ENCODE measurements at regions not wholly inside any gene's neighbourhood (a gene's known extent, or its start where the extent isn't known, plus 50 kb on each side); places are given as distances from the start of the nearest gene placed in this dataset.

- Histone ChIP-seq H2AFZ (ENCODE audit: low read length) (no peak overlapping the region), H3F3A (ENCODE audit: low read depth) (no peaks in the 10 kb centered on the region), H3K9me2 (replicated peaks; ENCODE audit: low read depth, low read length) (no peaks in the 10 kb centered on the region), H3K9ac (ENCODE audit: low read depth, low read length, poor library complexity, severe bottlenecking) (no peak overlapping the region), H3K4me2 (ENCODE audit: low read depth, low read length, poor library complexity, severe bottlenecking) (no peak overlapping the region), H3K4me3 (ENCODE audit: low read length, poor library complexity, severe bottlenecking) (no peak overlapping the region), H3K4me1 (ENCODE audit: insufficient read depth, low read length, poor library complexity, severe bottlenecking) (no peaks in the 10 kb centered on the region), H3K27me3 (ENCODE audit: insufficient read depth, low read length, poor library complexity, severe bottlenecking) (no peaks in the 10 kb centered on the region), H3K79me2 (ENCODE audit: insufficient read depth, low read length) (no peaks in the 10 kb centered on the region), H3K36me3 (ENCODE audit: insufficient read depth, low read length) (no peaks in the 10 kb centered on the region), H3K9me3 (ENCODE audit: insufficient read depth, low read depth, low read length) (no peaks in the 10 kb centered on the region), H4K20me1 (ENCODE audit: insufficient read depth, low read length, poor library complexity, severe bottlenecking) (no peaks in the 10 kb centered on the region)
- no peak for TF ChIP-seq CTCF (conservative IDR thresholded peaks at IDR 0.05; ENCODE audit: low read length)
- no peak for TF ChIP-seq EZH2phosphoT487 (IDR thresholded peaks at IDR 0.05; ENCODE audit: borderline replicate concordance)
These were observed 106.9 kb downstream of the FGF9 start for GRCh38 chr13:21777813-21778212.

- Histone ChIP-seq H3K79me2 (ENCODE audit: insufficient read depth, low read length) (no peaks in the 10 kb centered on the region), H3K27me3 (ENCODE audit: insufficient read depth, low read length, poor library complexity, severe bottlenecking) (no peaks in the 10 kb centered on the region), H2AFZ (ENCODE audit: low read length) (no peak overlapping the region), H3K9me3 (ENCODE audit: insufficient read depth, low read depth, low read length) (no peaks in the 10 kb centered on the region), H3K9me2 (replicated peaks; ENCODE audit: low read depth, low read length) (no peaks in the 10 kb centered on the region), H3K36me3 (ENCODE audit: insufficient read depth, low read length) (no peaks in the 10 kb centered on the region), H3K9ac (ENCODE audit: low read depth, low read length, poor library complexity, severe bottlenecking) (no peak overlapping the region), H3K4me1 (ENCODE audit: insufficient read depth, low read length, poor library complexity, severe bottlenecking) (no peaks in the 10 kb centered on the region), H3F3A (ENCODE audit: low read depth) (no peaks in the 10 kb centered on the region), H3K4me2 (ENCODE audit: low read depth, low read length, poor library complexity, severe bottlenecking) (no peak overlapping the region), H3K4me3 (ENCODE audit: low read length, poor library complexity, severe bottlenecking) (no peak overlapping the region), H4K20me1 (ENCODE audit: insufficient read depth, low read length, poor library complexity, severe bottlenecking) (no peaks in the 10 kb centered on the region)
- no peak for TF ChIP-seq CTCF (conservative IDR thresholded peaks at IDR 0.05; ENCODE audit: low read length)
These were observed 111.9 kb downstream of the FGF9 start for GRCh38 chr13:21782736-21783135.

GRCh38 chr13:21785990-21786389 lies 115.1 kb downstream of the FGF9 start:
- Histone ChIP-seq H3K79me2 (ENCODE audit: insufficient read depth, low read length) (no peaks in the 10 kb centered on the region), H3F3A (ENCODE audit: low read depth) (no peaks in the 10 kb centered on the region), H2AFZ (ENCODE audit: low read length) (no peak overlapping the region), H4K20me1 (ENCODE audit: insufficient read depth, low read length, poor library complexity, severe bottlenecking) (no peaks in the 10 kb centered on the region), H3K9ac (ENCODE audit: low read depth, low read length, poor library complexity, severe bottlenecking) (no peak overlapping the region), H3K36me3 (ENCODE audit: insufficient read depth, low read length) (no peaks in the 10 kb centered on the region), H3K9me3 (ENCODE audit: insufficient read depth, low read depth, low read length) (no peaks in the 10 kb centered on the region), H3K27me3 (ENCODE audit: insufficient read depth, low read length, poor library complexity, severe bottlenecking) (no peaks in the 10 kb centered on the region), H3K4me1 (ENCODE audit: insufficient read depth, low read length, poor library complexity, severe bottlenecking) (no peaks in the 10 kb centered on the region), H3K4me3 (ENCODE audit: low read length, poor library complexity, severe bottlenecking) (no peak overlapping the region), H3K4me2 (ENCODE audit: low read depth, low read length, poor library complexity, severe bottlenecking) (no peak overlapping the region), H3K9me2 (replicated peaks; ENCODE audit: low read depth, low read length) (no peaks in the 10 kb centered on the region)
- TF ChIP-seq CTCF (conservative IDR thresholded peaks at IDR 0.05; ENCODE audit: low read length) (no peak), EZH2phosphoT487 (IDR thresholded peaks at IDR 0.05; ENCODE audit: borderline replicate concordance) (no peak)
